ENCODE measurements at regions not wholly inside any gene's neighbourhood (a gene's known extent, or its start where the extent isn't known, plus 50 kb on each side); places are given as distances from the start of the nearest gene placed in this dataset.
A peak's percentile ranks its signal among the peaks of the same experiment; 100 is the strongest.
"Not testable (repeated sequence)": the region's sequence is repeated elsewhere in the genome, so short reads cannot be mapped to it uniquely, and the experiment has no call there.

- peak; percentile 98 for DNase-seq
Observed at GRCh38 chr14:49946320-49947141, 53.6 kb downstream of the ARF6 start.

- DNase-seq = peak; percentile 98
Observed at GRCh38 chr14:49947506-49947905, 54.6 kb downstream of the ARF6 start.

GRCh38 chr14:49950275-49951228 is 57.7 kb downstream of the ARF6 start:
- DNase-seq = peak; percentile 99

- DNase-seq = peak; percentile 54
Observed at GRCh38 chr14:49951229-49951607, 58.3 kb downstream of the ARF6 start.

- DNase-seq = no peak
Observed at GRCh38 chr14:49951691-49952345, 58.9 kb downstream of the ARF6 start.

- DNase-seq = peak; percentile 32
Observed at GRCh38 chr14:49953196-49953595, 60.3 kb downstream of the ARF6 start.

GRCh38 chr14:49954171-49954631 is 61.3 kb downstream of the ARF6 start:
- DNase-seq = no peak

GRCh38 chr14:49955024-49955423 is 62.1 kb downstream of the ARF6 start:
- no peak for DNase-seq

GRCh38 chr14:49957089-49957852 is 64.4 kb downstream of the ARF6 start:
- peak; percentile 26 for DNase-seq

- DNase-seq = peak; percentile 97
Observed at GRCh38 chr14:49959822-49960408, 67.0 kb downstream of the ARF6 start.

GRCh38 chr14:49960453-49960852 is 67.6 kb downstream of the ARF6 start:
- DNase-seq = peak; percentile 74

- DNase-seq = peak; percentile 33
Observed at GRCh38 chr14:49961270-49962222, 68.7 kb downstream of the ARF6 start.

- DNase-seq = no peak
Observed at GRCh38 chr14:49962621-49963020, 69.7 kb downstream of the ARF6 start.

GRCh38 chr14:49965068-49965651 is 72.3 kb downstream of the ARF6 start:
- not testable (repeated sequence) for DNase-seq

GRCh38 chr14:49966304-49966809 is 73.5 kb downstream of the ARF6 start:
- peak; percentile 29 for DNase-seq

- no peak for DNase-seq
Observed at GRCh38 chr14:49966971-49967630, 74.2 kb downstream of the ARF6 start.

- no peak for DNase-seq
Observed at GRCh38 chr14:49969961-49970360, 77.1 kb downstream of the ARF6 start.

- peak; percentile 92 for DNase-seq
Observed at GRCh38 chr14:49970474-49971147, 77.7 kb downstream of the ARF6 start.

Measured in NCI-H69 (cell line).